H7 (cell line): ENCODE measurements at regions not wholly inside any gene's neighbourhood (a gene's known extent, or its start where the extent isn't known, plus 50 kb on each side); places are given as distances from the start of the nearest gene placed in this dataset.
A peak's percentile ranks its signal among the peaks of the same experiment; 100 is the strongest.
"Not testable (repeated sequence)": the region's sequence is repeated elsewhere in the genome, so short reads cannot be mapped to it uniquely, and the experiment has no call there.

Source experiments
- DNase-seq: peaks from one replicate; pipeline ENCODE4 v3.0.0; 2012
- H3K27me3 ChIP-seq: 2 replicates; pipeline ENCODE4 v1.6.0; 2011; ENCODE audit warnings: mild to moderate bottlenecking, low read length; ENCODE audit not compliant: control insufficient read depth, insufficient read depth
- H3K36me3 ChIP-seq: replicated peaks from 2 replicates; pipeline ENCODE4 v1.5.1; 2011; ENCODE audit warnings: low read length; ENCODE audit not compliant: control insufficient read depth, insufficient read depth
- H3K4me3 ChIP-seq: 2 replicates; pipeline ENCODE4 v1.5.1; 2011; ENCODE audit warnings: low read depth, mild to moderate bottlenecking, control low read depth, low read length, moderate library complexity; ENCODE audit not compliant: insufficient read depth

DNA sequence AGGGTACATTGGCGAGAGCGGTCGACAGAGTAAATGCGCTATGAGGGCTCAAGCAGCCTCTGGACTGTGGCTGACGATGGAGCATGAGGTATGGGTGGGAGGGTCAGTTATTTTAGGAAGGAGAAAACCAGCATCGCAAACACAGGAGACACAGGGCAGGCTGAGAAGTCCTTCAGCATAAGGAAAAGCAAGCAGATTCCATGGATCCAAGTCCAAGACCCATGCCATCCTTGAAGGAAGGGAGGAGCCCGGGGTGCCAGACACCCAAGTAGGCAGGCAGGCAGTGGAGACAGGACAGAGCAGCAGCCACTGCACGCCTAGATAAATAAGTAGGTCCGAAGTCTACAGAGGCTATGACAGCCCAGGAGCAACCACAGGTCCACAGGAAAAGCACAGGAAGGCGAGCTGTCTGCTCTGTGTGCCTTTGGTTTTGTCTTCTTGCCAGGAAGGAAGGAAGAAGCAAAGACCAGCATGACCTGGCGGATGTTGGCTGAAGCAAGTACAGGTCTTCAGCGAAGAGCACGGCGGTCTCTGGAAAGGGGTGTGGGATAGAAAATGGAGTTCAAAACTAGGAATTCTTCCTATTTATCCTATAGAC lies 76.4 kb upstream of the SLC45A1 start:
- DNase-seq, result no peak
- Histone ChIP-seq H3K36me3 (no peaks in the 10 kb centered on the region), H3K4me3 (no peak overlapping the region), H3K27me3 (no peaks in the 10 kb centered on the region)

DNA sequence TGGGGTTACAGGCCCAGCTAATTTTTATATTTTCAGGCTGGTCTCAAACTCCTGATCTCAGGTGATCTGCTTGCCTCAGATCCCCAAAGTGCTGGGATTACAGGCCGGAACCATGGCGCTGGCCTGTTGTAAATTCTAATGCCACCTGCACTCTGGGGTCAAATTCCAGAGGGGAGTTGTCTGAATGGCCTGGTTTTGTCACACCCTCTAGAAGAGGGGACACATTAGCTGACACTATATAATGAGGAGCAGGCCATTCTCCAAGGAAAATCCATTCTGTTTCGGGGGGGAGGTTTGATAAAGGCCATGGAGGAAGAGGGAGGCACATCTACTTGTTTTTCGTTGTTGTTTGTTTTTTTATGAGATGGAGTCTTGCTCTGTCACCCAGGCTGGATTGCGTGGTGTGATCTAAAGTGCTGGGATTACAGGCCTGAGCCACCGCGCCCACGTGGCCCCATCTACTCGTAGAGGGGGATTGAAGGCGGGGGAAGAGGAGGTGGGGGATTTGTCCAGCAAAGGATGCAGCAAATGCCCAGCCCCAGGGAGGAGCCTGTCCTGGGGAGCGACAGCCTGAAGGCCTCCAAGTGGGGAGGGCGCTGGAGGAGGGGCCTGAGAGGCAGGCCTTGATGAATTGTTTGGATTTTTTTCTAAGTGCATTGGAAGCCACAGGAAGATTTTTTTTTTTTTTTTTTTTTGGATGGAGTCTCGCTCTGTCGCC lies 78.4 kb upstream of the SLC45A1 start:
- H3K4me3 ChIP-seq, result no peak overlapping the region
- DNase-seq, result peak; percentile 69
- H3K36me3 ChIP-seq, result no peaks in the 10 kb centered on the region
- no peaks in the 10 kb centered on the region for H3K27me3 ChIP-seq

- no peaks in the 10 kb centered on the region for H3K36me3 ChIP-seq
- H3K4me3 ChIP-seq, result no peak overlapping the region
- no peak for DNase-seq
- no peaks in the 10 kb centered on the region for H3K27me3 ChIP-seq
Observed at GRCh38 chr1:8239039-8239305, 78.9 kb upstream of the SLC45A1 start.

GRCh38 chr1:8238141-8239038 lies 79.5 kb upstream of the SLC45A1 start:
- DNase-seq, result peak; percentile 61

GRCh38 chr1:8232036-8232757 lies 85.7 kb upstream of the SLC45A1 start:
- Histone ChIP-seq H3K36me3 (no peaks in the 10 kb centered on the region), H3K4me3 (no peak overlapping the region), H3K27me3 (no peaks in the 10 kb centered on the region)
- DNase-seq, result no peak

More at GRCh38 chr1:8238141-8239038, 79.5 kb upstream of the SLC45A1 start:
- H3K27me3 ChIP-seq, result no peaks in the 10 kb centered on the region
- H3K36me3 ChIP-seq, result no peaks in the 10 kb centered on the region
- no peak overlapping the region for H3K4me3 ChIP-seq

DNA sequence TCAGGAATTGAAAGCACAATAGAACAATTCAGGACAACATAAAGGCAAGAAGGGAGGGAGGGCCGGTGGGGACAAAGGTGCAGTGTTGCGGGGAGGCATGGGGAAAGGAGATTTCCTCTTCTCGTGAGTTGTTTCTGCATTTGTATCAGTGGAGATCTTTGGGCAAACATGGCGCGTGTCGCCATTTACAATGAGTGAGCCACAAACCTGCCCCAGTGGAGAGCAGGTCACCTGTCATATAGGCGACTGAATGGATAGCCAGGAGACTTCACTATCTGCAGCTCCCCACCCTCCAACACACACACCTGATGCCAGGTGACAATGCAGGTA lies 87.7 kb upstream of the SLC45A1 start:
- Histone ChIP-seq H3K36me3 (no peaks in the 10 kb centered on the region), H3K4me3 (no peak overlapping the region), H3K27me3 (no peaks in the 10 kb centered on the region)
- no peak for DNase-seq

DNA sequence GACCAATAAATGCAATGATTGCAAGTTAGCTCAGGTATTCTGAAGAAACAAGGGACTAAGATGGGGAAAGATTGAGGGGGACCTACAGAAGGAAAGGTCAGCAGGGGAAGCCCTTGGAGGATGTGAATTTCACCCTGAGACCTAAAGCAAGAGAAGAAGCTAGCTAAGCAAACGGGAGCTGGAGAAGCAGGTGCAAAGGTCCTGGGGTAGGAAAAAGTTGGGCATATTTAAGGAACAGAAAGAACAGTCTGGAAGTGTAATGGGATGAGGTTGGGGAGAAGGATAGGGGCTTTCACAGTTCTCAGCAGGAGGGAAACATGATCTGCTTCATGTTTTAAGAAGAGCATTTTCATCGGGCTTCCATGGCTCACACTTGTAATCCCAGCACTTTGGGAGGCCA lies 89.7 kb upstream of the SLC45A1 start:
- H3K4me3 ChIP-seq, result no peak overlapping the region
- DNase-seq, result no peak

DNA sequence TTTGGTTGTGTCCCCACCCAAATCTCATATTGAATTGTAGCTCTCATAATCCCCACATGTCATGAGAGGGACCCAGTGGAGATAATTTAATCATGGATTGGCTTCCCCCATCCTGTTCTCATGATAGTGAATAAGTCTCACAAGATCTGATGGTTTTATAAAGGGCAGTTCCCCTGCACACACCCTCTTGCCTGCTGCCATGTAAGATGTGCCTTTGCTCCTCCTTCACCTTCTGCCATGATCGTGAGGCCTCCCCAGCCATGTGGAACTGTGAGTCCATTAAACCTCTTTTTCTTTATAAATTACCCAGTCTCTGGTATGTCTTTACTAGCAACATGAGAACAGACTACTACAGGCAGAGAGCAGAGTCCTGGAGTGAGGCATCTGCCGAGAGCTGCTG lies 90.2 kb upstream of the SLC45A1 start:
- not testable (repeated sequence) for H3K27me3 ChIP-seq, H3K36me3 ChIP-seq, H3K4me3 ChIP-seq, DNase-seq

More for the DNA sequence above, 89.7 kb upstream of the SLC45A1 start:
- H3K36me3 ChIP-seq, result no peaks in the 10 kb centered on the region
- H3K27me3 ChIP-seq, result no peaks in the 10 kb centered on the region

DNA sequence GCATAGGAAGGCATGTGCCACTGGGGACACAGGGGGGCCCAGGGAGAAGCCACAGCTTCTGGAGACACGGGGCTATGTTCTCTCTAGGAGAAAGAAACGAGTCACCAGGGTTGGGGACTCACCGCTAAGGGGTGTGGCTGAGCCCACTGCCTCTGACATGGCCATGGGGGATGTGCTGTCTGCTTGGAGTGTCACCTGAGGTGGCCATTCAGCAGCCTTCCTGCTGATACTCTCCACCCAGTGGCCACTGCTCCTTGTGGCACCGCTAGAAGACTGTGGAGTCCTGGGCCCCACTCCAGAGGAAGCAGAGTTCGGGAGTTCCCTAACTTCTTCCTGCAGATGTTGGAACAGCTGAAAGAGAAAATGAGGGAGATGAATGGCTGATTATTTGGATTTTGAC lies 91.2 kb upstream of the SLC45A1 start:
- Histone ChIP-seq H3K36me3 (no peaks in the 10 kb centered on the region), H3K27me3 (no peaks in the 10 kb centered on the region), H3K4me3 (no peak overlapping the region)
- DNase-seq, result no peak

GRCh38 chr1:8226024-8226423 lies 91.9 kb upstream of the SLC45A1 start:
- H3K4me3 ChIP-seq, H3K36me3 ChIP-seq, H3K27me3 ChIP-seq, DNase-seq: not testable (repeated sequence)

DNA sequence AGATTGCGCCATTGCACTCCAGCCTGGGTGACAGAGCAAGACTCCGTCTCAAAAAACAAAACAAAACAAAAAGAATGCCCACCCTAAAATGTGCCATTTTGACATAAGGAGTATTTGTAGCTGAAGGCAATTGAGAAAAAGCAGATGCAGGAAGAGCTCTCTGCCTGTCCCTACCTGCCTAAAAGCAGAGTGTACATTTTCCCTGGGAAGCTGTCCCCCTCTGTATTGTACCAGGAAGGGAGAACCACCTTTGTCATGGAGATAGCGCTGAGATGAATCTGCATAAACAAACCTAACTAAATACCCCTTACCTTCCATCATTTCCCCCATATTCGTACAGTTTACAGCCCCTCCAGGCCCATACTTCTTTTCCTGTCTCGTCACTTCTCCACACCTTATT lies 94.4 kb upstream of the SLC45A1 start:
- Histone ChIP-seq H3K36me3 (no peaks in the 10 kb centered on the region), H3K4me3 (no peak overlapping the region), H3K27me3 (no peaks in the 10 kb centered on the region)
- no peak for DNase-seq

DNA sequence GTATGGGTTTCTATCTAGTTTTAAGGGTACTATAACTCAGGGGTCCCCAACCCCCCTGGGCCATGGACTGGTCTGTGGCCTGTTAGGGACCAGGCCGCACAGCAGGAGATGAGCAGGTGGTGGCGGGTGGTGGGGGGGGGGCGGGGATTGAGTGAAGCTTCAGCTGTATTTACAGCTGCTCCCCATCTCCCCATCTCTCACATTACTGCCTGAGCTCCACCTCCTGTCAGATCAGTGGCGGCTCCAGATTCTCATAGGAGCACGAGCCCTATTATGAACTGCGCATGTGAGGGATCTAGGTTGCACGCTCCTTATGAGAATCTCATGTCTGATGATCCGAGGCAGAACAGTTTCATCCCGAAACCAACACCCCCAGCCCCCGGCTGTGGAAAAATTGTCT lies 95.1 kb upstream of the SLC45A1 start:
- no peak for DNase-seq
- H3K36me3 ChIP-seq, result no peaks in the 10 kb centered on the region
- H3K4me3 ChIP-seq, result no peak overlapping the region
- peaks cover under 1% of the 10 kb centered on the region; the same call in 1 of the 2 replicates for H3K27me3 ChIP-seq

GRCh38 chr1:8219530-8219929 lies 98.4 kb upstream of the SLC45A1 start:
- no peak for DNase-seq
- H3K4me3 ChIP-seq, result no peak overlapping the region
- peaks cover 6% of the 10 kb centered on the region; the same call in 1 of the 2 replicates for H3K27me3 ChIP-seq
- no peaks in the 10 kb centered on the region for H3K36me3 ChIP-seq

GRCh38 chr1:8218351-8219092 lies 99.4 kb upstream of the SLC45A1 start:
- no peak overlapping the region for H3K4me3 ChIP-seq
- DNase-seq, result no peak
- H3K27me3 ChIP-seq, result peaks cover 6% of the 10 kb centered on the region; the same call in 1 of the 2 replicates
- no peaks in the 10 kb centered on the region for H3K36me3 ChIP-seq
